Activated naive CD8-positive, alpha-beta T cell treated with anti-CD3 and anti-CD28 coated beads, Interleukin-2, amount 50 U/mL, for 24 hours (primary cell): ENCODE measurements at regions not wholly inside any gene's neighbourhood (a gene's known extent, or its start where the extent isn't known, plus 50 kb on each side); places are given as distances from the start of the nearest gene placed in this dataset.

Experiments used
- ATAC-seq: fragments of 150-1000 bp; cut with Tn5 transposase; one replicate; pipeline ENCODE4 v1.10.0; 2021
- DNase-seq: peaks from one replicate; pipeline ENCODE4 v3.0.0; 2021
- H3K27ac Mint-ChIP-seq: one replicate; pipeline ENCODE4 v1.8.0; 2021; ENCODE audit warnings: mild to moderate bottlenecking, mixed read lengths
- H3K27me3 Mint-ChIP-seq: one replicate; pipeline ENCODE4 v1.8.0; 2021; ENCODE audit warnings: mixed read lengths
- H3K36me3 Mint-ChIP-seq: one replicate; pipeline ENCODE4 v1.8.0; 2021; ENCODE audit warnings: low read depth, mixed read lengths
- H3K4me1 Mint-ChIP-seq: one replicate; pipeline ENCODE4 v1.8.0; 2021; ENCODE audit warnings: mixed read lengths
- H3K4me3 Mint-ChIP-seq: one replicate; pipeline ENCODE4 v1.8.0; 2021; ENCODE audit warnings: mild to moderate bottlenecking, moderate library complexity, mixed read lengths
- H3K9me3 Mint-ChIP-seq: one replicate; pipeline ENCODE4 v1.8.0; 2021; ENCODE audit warnings: mixed read lengths

DNA sequence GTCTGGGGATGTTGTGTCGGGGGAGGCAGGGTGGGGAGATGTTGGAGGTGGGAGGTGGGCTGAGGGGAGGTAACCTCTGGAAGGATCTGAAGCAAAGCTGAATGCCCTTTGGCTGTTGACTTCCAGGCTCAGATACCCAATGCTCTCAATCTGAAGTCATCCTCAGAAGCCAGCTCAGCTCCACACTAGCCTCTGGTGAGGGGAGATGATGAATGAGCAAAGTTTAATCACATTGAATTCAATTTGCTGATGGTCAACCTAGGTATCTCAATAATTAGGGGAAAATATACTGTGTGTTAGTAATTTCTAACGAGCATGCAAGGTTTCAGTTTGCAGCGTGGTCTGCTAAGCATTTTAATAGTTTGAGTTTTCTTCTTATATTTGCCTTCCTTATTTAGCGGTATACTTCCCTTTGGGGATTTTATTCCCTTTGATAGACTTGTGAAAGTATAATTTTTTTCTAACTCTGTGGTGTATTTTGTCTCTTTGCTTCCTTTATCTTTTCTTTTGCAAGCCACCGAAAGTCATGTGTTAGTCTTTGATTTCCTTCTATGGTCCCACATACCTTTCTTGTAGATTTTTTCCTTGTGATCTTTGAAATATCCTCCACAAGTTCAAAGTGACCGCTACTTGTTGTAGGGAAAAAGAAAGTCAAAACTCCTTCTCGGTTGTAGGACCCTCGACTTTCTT is 146.3 kb upstream of the LEF1 start:
- Mint-ChIP-seq H3K9me3 (no peaks in the 10 kb centered on the region), H3K4me1 (peaks cover 21% of the 10 kb centered on the region), H3K36me3 (no peaks in the 10 kb centered on the region), H3K4me3 (peak overlapping the region; percentile 44), H3K27me3 (peaks cover 4% of the 10 kb centered on the region), H3K27ac (no peak overlapping the region)
- ATAC-seq (peak; percentile 57), DNase-seq (no peak)

DNA sequence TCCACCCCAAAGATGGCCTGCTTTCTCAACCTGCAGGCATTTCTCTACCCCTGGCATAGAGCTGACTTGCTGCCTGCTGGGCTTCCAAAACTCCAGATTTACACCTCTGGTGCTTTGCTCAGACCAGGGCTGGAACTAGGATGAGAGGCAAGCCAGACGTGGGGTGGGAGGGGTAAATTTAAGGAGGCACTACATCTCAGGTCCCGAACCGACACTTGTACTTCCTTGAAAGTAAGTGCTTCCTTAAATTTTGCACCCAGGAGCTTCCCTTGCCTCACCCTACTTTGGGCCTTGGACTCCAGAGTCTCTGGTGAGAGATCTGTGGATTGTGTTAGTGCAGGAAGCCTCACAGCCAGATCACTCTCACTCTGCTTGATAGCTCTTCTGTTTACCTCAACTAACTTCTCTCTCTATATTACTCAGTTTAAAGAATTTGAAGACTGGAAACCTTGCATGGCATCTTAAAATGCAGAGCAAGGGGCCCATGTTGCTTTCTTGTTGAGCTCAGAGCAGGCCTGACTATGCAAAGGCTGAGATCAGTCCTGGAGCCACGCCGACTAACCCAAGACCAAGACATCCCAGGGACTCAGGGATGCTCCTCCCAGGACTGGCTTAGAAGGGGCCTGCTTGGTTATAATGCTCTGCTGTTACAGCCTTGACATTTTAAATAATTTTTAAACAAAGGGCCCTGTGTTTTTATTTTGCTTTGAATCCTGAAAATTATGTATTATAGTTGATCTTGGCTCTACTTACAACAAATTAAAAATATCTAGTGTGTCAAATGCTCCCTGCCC is 145.0 kb upstream of the LEF1 start:
- Mint-ChIP-seq H3K27ac (no peak overlapping the region), H3K4me1 (peaks cover 21% of the 10 kb centered on the region), H3K9me3 (no peaks in the 10 kb centered on the region), H3K27me3 (peaks cover 4% of the 10 kb centered on the region), H3K36me3 (no peaks in the 10 kb centered on the region), H3K4me3 (no peak overlapping the region)
- ATAC-seq: no peak
- DNase-seq: no peak

DNA sequence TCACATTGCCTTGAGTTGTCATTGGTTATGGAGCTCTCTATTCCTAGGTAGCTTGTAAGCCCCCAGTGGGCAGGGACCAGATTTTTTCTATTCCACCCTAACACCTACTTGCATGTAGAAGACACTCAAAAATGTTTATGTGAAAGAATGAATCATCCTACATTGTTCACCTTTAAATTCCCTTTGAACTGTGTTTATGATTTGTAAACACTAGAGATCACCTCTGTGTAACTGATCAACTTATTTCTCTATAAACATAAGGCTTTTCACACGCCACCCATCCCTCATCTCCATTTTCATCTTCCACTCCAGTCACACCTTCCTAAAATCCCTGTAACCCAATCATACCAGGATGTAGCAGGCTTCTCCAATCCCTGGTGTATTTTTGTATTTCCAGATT is 142.6 kb upstream of the LEF1 start:
- Mint-ChIP-seq H3K27me3 (peaks cover 2% of the 10 kb centered on the region), H3K9me3 (no peaks in the 10 kb centered on the region), H3K4me3 (no peak overlapping the region), H3K27ac (no peak overlapping the region), H3K4me1 (peaks cover 33% of the 10 kb centered on the region), H3K36me3 (no peaks in the 10 kb centered on the region)
- no peak for DNase-seq
- no peak for ATAC-seq

DNA sequence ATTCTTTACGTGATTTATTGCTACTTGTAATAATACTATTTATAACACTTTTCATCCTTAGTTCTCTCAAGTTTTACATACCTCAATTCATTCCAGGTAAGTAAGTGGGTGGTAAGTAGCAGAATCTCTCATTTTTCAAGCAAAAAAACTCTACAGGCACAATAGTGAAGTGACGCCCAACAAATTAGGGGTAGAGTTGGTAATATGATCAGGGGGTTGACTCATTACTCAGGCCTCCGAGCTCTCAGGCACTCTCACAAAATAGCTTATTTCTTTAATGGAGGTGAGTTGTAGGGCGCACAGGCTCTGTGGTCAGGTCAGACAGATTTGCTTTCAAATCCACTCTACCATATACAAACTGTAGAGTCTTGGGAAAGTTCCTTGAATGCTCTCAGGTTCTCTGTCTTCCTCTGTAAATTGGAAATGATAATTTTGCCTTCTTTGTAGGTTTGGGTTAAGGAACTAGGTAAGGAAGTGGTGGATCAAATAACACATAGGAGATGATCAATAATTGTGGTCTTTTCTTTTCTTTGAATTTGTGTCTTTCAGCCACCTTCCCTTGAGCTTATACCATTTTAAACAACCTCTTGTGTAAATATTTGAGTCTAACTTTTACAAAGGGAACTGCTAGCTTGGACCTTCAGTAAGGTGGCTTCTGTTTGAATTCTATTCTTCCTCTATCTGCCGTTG is 134.9 kb upstream of the LEF1 start:
- no peaks in the 10 kb centered on the region for H3K27me3 Mint-ChIP-seq
- DNase-seq (no peak), ATAC-seq (no peak)
- no peaks in the 10 kb centered on the region for H3K9me3 Mint-ChIP-seq
- peaks cover 24% of the 10 kb centered on the region for H3K4me1 Mint-ChIP-seq
- no peak overlapping the region for H3K4me3 Mint-ChIP-seq
- no peaks in the 10 kb centered on the region for H3K36me3 Mint-ChIP-seq
- H3K27ac Mint-ChIP-seq: no peak overlapping the region

DNA sequence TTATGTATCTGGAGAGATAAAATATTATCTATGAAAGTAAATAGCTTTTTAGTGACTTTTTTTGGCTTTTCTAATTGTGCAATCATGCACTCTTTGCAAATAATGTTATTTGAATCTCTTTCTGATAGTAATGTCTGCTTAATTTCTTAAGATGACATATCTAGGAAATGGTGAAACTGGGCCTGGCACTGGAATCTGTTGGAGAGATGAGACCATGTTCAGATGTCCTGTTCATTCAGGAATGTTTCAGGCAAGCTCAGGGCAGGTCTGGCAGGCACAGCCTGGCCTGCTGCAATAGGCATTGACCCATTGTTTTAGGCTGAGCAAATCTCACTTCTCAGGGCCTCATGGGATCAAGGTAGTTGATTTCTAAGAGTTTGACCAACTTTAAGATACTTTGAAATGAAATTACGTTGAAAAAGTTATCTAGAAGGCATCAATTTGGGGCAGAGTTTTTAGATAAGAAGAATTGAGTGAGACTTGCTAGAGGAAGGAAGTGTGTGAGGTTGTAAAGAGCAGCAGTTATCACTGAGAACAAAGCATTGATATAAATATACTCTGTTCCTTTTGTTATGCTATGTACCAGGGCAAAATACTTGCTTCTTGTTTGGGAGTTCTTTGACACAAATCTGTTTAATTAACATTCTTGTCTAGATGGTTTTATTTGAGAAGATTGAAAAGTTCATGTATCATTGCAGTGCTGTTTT is 133.0 kb upstream of the LEF1 start:
- peaks cover 12% of the 10 kb centered on the region for H3K4me1 Mint-ChIP-seq
- no peaks in the 10 kb centered on the region for H3K9me3 Mint-ChIP-seq
- DNase-seq (no peak), ATAC-seq (no peak)
- no peaks in the 10 kb centered on the region for H3K27me3 Mint-ChIP-seq
- no peaks in the 10 kb centered on the region for H3K36me3 Mint-ChIP-seq
- no peak overlapping the region for H3K27ac Mint-ChIP-seq
- H3K4me3 Mint-ChIP-seq: no peak overlapping the region

DNA sequence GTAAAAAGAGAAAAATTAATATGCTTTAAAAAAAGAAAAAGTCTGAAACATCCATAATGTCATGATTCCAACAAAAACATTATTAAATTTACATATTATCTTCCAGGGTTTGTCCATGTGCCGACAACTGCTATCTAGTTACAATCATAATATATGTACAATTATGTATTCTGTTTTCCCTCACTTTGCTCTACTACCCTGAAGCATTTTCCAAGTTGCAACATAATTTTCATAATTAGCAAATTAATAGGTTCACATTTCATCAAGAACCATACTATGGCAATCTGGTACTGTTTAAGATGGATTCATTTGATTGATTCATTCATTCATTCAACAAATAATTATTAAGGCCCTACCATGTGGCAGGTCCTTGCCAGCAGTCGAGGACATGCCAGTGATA is 128.9 kb upstream of the LEF1 start:
- no peak overlapping the region for H3K4me3 Mint-ChIP-seq
- ATAC-seq (no peak), DNase-seq (no peak)
- H3K36me3 Mint-ChIP-seq: no peaks in the 10 kb centered on the region
- no peaks in the 10 kb centered on the region for H3K9me3 Mint-ChIP-seq
- H3K27me3 Mint-ChIP-seq: no peaks in the 10 kb centered on the region
- peaks cover 8% of the 10 kb centered on the region for H3K4me1 Mint-ChIP-seq
- no peak overlapping the region for H3K27ac Mint-ChIP-seq

DNA sequence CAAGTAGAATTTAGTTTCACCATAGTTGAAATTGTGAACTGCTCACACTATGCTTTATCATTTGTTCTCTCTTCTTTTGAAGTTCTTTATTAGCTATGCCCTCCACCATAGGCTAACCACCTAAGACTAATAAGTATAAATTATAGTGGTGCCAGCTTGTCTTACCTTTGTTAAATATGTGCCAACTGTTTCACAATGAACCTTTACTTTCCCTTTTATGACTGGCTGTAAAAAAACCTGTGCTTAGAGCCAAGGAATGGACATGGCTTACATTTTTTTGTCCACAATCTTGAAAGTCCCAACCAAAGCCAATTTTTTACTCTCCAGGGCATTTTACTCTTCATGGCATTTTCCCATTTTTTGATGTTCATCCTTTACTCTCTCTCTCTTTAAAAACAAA is 123.5 kb upstream of the LEF1 start:
- H3K4me3 Mint-ChIP-seq: no peak overlapping the region
- no peaks in the 10 kb centered on the region for H3K36me3 Mint-ChIP-seq
- no peaks in the 10 kb centered on the region for H3K27me3 Mint-ChIP-seq
- H3K4me1 Mint-ChIP-seq: peaks cover 20% of the 10 kb centered on the region
- ATAC-seq (no peak), DNase-seq (no peak)
- H3K9me3 Mint-ChIP-seq: no peaks in the 10 kb centered on the region
- H3K27ac Mint-ChIP-seq: no peak overlapping the region

DNA sequence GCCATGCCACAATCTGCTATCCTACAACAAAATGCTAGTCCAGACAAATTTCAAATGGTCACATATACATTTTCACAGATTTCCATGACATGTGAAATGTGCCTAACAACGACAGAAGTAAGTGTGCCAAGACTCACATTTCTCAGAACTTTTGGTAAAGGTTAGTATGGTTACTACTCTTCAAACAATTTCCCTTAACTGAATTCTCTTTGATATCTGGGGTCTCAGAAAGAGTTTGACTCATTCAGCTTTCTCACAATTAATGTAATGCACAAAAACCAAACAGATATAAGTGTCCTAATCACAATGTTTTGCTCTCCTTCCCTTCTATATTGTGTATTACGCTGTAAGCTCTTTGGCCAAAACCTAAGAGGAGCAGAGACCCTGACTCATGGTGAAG is 122.4 kb upstream of the LEF1 start:
- Mint-ChIP-seq H3K36me3 (no peaks in the 10 kb centered on the region), H3K27me3 (no peaks in the 10 kb centered on the region), H3K27ac (no peak overlapping the region), H3K4me1 (peaks cover 20% of the 10 kb centered on the region), H3K4me3 (no peak overlapping the region), H3K9me3 (no peaks in the 10 kb centered on the region)
- ATAC-seq: peak; percentile 20
- no peak for DNase-seq

DNA sequence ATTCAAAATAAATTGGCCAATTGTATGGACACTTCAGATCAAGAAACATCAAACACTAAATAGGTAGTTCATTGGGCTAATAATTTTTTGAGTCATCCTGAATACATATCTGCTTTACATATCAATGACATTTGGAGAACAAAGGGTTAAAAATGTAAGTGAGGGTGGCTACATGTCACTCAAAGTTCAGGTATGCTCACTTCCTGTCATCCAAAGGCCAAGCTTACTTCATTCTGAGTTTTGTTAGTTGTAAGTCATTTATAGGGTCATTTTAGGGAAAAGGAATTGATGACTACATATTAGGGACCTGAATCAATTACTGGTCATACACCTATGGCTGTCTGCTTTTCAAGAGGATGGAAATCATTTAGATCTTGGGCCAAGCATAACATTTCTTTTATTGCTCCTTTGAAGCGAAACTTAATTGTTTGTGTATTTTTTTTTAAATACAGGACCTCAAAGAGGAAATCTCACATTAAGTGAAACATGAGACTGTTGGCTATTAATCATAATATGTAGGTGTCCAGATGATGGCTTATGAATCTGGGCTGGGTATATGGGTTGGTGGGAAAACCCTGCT is 119.2 kb upstream of the LEF1 start:
- no peak for DNase-seq

DNA sequence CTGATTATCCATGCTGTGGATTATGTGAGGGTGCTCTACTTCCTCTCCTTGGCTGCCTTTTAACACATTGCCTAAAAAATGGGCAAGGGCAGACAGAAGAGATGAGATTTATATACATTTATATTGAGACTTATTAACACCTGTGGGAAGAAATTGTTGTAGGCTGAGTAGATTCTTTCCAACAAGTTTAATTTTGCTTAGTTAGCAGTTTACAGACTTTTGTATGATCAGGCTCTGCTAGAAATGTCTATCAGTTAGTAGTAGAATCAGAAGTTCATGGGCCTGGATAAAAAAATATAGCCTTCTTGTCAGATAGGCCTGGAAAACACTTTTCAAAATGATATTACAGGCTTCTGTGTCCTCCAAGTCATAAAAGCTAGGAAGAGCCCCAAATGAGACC is 111.3 kb upstream of the LEF1 start:
- Mint-ChIP-seq H3K4me3 (no peak overlapping the region), H3K27ac (no peak overlapping the region), H3K4me1 (peaks cover 5% of the 10 kb centered on the region), H3K9me3 (peaks cover 4% of the 10 kb centered on the region), H3K27me3 (no peaks in the 10 kb centered on the region), H3K36me3 (peaks cover 3% of the 10 kb centered on the region)
- ATAC-seq (no peak), DNase-seq (no peak)

More for the DNA sequence above, 119.2 kb upstream of the LEF1 start:
- Mint-ChIP-seq H3K4me3 (no peak overlapping the region), H3K27me3 (no peaks in the 10 kb centered on the region), H3K9me3 (no peaks in the 10 kb centered on the region), H3K36me3 (no peaks in the 10 kb centered on the region), H3K27ac (no peak overlapping the region), H3K4me1 (peaks cover 20% of the 10 kb centered on the region)
- ATAC-seq: peak; percentile 46

DNA sequence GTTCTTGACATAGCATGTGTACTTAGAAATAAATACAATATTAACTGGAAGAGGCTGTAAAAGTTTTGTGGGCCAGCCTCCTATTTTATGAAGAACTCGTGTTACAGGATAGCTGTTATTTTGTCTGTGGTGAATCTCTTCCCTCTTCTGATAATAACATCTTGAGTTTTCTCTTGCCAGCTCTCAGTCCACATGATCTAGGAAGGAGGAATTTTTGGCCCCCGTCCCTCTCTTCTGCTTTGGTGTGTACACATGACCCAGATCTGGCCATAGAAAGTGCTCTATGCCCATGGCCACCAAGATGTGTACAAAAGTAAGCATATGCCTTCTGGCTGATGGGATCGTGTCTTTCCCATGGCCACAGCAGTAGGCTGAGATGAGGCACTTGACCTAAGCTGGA is 108.0 kb upstream of the LEF1 start:
- no peaks in the 10 kb centered on the region for H3K27me3 Mint-ChIP-seq
- ATAC-seq (no peak), DNase-seq (no peak)
- peaks cover 3% of the 10 kb centered on the region for H3K36me3 Mint-ChIP-seq
- H3K9me3 Mint-ChIP-seq: peaks cover 4% of the 10 kb centered on the region
- H3K4me3 Mint-ChIP-seq: no peak overlapping the region
- peaks cover 5% of the 10 kb centered on the region for H3K4me1 Mint-ChIP-seq
- no peak overlapping the region for H3K27ac Mint-ChIP-seq

DNA sequence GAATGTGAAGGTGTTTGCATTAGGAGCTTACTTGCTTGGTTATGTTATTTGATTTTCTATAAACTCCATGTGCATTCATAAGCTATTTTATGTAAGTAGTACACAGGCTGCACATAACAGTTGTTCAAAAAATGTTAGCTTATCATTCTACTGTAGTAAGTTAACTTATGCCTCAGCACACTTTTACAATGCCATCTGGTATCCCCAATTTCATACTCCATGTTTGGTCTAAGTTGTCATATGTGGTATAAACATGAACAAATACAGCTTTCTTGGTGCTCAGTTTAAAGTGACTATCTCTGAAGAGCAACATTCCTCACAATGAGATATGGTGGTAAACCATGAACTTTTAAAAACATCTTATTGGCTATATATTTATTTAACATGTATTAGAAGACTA is 104.3 kb upstream of the LEF1 start:
- H3K36me3 Mint-ChIP-seq: no peaks in the 10 kb centered on the region
- H3K4me1 Mint-ChIP-seq: peaks cover 3% of the 10 kb centered on the region
- H3K9me3 Mint-ChIP-seq: no peaks in the 10 kb centered on the region
- H3K27me3 Mint-ChIP-seq: no peaks in the 10 kb centered on the region
- no peak for ATAC-seq
- H3K4me3 Mint-ChIP-seq: no peak overlapping the region
- no peak for DNase-seq
- no peak overlapping the region for H3K27ac Mint-ChIP-seq

DNA sequence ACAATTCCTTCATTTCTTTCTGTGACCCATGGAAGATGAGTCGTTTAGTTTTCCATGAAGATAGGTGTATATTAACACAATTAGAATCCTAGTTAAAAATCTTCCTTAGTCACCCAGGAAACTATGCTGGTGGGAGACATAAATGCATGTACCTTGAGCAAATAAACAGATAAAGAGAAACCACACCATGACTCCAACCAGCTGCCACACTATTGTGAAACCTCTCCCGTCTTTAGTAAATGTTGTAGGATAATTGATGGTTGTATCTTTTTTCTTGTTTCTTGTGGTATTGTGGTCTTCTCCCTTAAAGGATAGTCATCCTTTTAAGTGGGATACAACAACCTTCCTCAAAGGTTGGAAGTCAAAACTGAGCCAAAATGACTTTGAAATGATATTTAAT is 103.8 kb upstream of the LEF1 start:
- no peaks in the 10 kb centered on the region for H3K36me3 Mint-ChIP-seq
- DNase-seq: no peak
- ATAC-seq: peak; percentile 57
- no peaks in the 10 kb centered on the region for H3K9me3 Mint-ChIP-seq
- H3K4me1 Mint-ChIP-seq: peaks cover 3% of the 10 kb centered on the region
- no peak overlapping the region for H3K4me3 Mint-ChIP-seq
- no peak overlapping the region for H3K27ac Mint-ChIP-seq
- H3K27me3 Mint-ChIP-seq: no peaks in the 10 kb centered on the region

DNA sequence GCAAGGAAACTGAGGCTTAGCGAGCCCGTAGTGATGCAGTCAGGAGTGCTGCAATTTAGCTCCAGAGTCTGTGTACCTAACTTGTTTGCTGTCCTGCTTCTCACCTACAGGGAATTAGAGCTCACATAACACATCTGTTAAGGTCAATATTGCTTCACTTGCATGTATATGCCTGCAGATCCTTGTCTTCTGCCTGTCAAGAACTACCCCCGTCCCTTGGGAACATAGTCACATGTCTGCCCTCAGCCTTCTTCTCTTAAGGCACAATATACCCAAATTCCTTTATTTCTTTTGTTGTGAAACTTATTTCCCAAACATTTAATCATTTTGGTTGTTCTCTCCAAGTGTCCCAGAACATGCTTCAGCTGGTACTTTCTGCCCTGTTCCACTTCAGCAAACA is 103.3 kb upstream of the LEF1 start:
- no peak for DNase-seq
- H3K9me3 Mint-ChIP-seq: no peaks in the 10 kb centered on the region

More for the DNA sequence above, 103.3 kb upstream of the LEF1 start:
- no peak for ATAC-seq
- peaks cover 3% of the 10 kb centered on the region for H3K4me1 Mint-ChIP-seq
- H3K4me3 Mint-ChIP-seq: no peak overlapping the region
- no peaks in the 10 kb centered on the region for H3K27me3 Mint-ChIP-seq
- H3K36me3 Mint-ChIP-seq: no peaks in the 10 kb centered on the region
- no peak overlapping the region for H3K27ac Mint-ChIP-seq
